Glomerular visceral epithelial cell (primary cell): ENCODE measurements at regions not wholly inside any gene's neighbourhood (a gene's known extent, or its start where the extent isn't known, plus 50 kb on each side); places are given as distances from the start of the nearest gene placed in this dataset.
"Not testable (repeated sequence)": the region's sequence is repeated elsewhere in the genome, so short reads cannot be mapped to it uniquely, and the experiment has no call there.

Source experiments
- DNase-seq: peaks from one replicate; pipeline ENCODE4 v3.0.0-alpha.2; 2016; ENCODE audit errors: extremely low spot score

GRCh38 chr4:33062155-33062806 lies 2342.1 kb downstream of the PCDH7 start:
- no peak for DNase-seq

DNA sequence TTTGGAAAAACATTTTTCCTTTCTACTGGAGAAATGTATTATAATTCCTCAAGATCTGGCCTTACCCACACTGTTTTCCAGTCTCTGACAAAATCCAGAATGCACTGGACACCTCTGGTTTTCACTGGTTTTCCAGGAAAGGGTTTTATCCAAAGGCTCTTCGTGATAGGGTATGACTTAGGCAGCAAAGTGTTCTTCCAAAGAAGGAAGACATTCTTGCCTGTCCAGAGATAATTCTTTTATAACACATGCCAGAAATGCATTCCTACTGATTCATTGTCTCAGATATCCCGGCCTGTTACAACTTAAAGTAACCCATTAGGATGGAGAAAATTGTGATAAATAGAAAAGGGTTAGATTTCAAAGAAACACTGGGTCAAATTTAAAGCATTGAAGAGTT lies 2343.1 kb downstream of the PCDH7 start:
- peak; percentile 6 for DNase-seq

DNA sequence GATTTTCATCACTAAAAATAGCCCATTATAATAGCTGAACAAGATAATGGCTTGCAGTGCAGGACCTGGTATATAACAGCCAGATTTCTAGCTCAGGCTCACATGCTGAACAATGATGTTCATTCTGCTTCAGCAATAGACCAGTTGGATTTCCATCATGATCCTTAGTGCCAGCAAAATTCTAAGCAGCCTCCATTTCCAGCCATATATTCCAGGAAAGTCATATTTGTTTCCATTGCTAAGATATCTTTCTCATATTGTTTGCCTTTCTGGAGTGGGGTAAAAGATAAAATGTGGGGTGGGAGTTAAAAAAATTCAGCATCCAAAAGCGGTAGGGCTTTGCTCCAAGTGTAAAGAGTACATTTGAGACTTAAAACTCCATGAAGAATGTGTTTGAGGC lies 2344.1 kb downstream of the PCDH7 start:
- no peak for DNase-seq

GRCh38 chr4:33065749-33066148 lies 2345.6 kb downstream of the PCDH7 start:
- no peak for DNase-seq

- no peak for DNase-seq
Observed at GRCh38 chr4:33067221-33067620, 2347.1 kb downstream of the PCDH7 start.

GRCh38 chr4:33068539-33068938 lies 2348.4 kb downstream of the PCDH7 start:
- no peak for DNase-seq

GRCh38 chr4:33071535-33071934 lies 2351.4 kb downstream of the PCDH7 start:
- no peak for DNase-seq

DNA sequence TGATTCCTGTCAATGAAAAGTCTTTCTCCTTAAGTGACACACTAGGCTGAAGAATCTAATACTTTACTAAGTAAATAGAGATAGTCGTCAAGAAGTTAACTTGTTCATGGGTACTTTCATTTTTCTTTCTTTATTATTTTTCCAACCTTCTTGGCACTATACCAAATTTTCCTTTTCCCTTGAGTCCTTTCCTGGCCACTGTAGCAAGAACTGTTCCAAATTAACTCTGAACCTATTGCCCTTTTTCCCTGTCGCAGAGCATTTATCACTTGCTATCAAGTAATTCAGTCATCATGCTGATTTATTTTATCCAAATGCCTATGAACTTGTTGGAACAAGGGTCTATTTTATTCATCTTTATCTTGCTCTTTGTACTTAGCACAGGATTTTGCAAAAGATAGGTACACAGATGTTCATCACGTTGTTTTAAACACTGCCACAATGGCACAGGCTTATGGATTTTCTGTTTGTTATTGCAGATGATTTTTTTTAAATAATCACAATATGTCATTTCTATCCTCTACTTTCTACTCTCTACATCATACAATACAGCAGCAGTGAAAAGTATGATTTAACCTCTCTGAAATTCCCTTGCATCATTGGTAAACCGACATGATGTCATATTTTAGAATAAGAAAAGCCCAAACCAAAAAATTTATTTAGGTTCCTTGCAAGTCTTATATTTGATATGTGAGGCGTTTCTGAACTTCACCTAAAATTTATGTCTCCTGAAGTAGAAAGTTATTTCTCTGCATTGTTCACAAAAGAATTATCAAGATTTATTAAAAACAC lies 2352.3 kb downstream of the PCDH7 start:
- no peak for DNase-seq

DNA sequence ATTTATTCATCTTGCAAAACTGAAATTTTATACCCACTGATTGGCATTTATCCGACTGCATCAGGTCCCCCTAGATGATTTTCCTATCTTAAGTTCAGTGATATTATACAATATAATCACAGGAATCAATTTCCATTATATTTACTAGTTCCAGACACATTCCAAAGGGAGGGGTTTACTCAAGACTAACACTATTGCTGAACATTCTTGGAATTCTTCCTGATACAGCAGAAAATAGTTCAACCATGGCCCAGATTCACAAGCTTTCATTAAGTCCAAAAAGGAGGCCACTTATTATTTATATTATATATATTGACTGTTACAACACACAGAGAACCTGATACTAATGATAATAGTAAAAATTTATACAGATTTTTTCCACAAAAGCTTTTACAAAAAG lies 2353.6 kb downstream of the PCDH7 start:
- peak; percentile 40 for DNase-seq

GRCh38 chr4:33078145-33078544 lies 2358.0 kb downstream of the PCDH7 start:
- no peak for DNase-seq

DNA sequence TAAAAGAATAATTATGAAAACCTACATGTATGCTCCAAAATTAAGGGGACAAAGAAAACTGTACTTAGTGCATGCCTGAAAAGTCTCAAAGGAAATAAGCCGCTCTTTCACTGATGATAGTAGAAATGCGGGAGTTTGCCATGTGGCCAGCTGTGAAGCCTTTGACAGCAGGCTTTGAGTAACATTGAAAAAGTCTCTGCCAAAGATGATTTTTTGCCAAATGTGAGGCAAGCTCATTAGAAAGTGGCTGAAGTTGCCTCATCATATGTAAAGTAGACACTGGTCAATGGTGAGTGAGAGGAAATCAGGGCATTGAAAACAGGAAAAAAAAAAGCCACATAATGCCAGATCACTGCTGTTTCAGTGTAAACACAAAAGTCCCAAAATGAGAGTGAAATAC lies 2360.1 kb downstream of the PCDH7 start:
- DNase-seq, result no peak

- DNase-seq, result no peak
Observed at GRCh38 chr4:33085709-33086108, 2365.5 kb downstream of the PCDH7 start.

- no peak for DNase-seq
Observed at GRCh38 chr4:33086331-33086925, 2366.3 kb downstream of the PCDH7 start.

GRCh38 chr4:33088713-33089112 lies 2368.5 kb downstream of the PCDH7 start:
- DNase-seq, result no peak

DNA sequence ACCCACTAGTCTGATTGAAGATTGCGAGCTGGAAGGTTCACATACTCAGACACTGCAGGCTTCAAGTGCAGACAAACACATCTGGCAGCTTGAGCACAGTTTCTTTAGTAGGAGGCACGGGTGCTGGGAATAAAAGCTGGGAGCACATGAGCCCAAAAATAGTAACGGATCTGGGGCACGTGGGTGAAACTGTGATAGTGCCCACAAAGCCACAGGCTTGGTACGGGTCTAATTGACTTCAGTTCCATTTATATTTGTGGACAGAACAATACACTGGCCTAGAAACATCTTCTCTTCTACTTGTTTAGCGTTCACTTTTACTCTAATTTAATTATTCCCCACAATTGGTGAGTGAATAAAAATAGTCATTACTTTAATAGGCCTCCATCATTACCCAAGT lies 2370.7 kb downstream of the PCDH7 start:
- DNase-seq, result no peak

- no peak for DNase-seq
Observed at GRCh38 chr4:33091961-33092360, 2371.8 kb downstream of the PCDH7 start.

- peak; percentile 15 for DNase-seq
Observed at GRCh38 chr4:33104273-33104672, 2384.1 kb downstream of the PCDH7 start.

DNA sequence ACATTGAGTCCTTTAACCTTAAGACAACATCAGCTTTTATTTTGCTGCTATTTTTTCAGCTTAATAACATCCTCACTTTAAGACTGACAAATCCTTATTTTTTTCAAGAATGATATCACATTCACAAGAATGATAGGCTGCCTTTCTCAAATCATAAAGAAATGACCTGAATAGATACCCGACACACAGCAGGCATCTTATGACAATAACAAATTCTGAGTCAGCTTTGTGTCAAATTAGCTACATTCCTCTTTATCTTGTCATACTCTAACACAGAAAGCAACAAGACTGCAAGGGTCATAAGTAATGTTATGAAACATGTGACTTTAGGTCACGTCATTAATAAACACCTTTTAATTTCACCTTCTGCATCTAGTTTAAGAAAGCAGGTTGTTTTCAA lies 2387.6 kb downstream of the PCDH7 start:
- no peak for DNase-seq

DNA sequence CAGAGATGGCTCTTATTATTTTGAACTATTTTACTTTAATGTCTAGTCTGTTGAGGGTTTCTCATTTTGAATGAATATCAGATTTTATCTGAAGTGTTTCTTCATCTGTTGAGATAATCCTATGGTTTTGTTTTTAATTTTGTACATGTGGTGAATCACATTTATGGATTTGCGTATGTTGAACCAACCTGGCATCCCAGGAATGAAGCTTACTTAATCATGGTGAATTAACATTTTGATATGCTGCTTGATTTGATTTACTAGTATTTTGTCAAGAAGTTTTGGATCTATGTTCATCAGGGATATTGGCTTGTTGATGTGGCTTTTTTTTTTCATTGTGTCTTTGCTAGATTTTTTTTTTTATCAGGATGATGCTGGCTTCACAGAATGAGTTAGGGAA lies 2390.9 kb downstream of the PCDH7 start:
- no peak for DNase-seq

DNA sequence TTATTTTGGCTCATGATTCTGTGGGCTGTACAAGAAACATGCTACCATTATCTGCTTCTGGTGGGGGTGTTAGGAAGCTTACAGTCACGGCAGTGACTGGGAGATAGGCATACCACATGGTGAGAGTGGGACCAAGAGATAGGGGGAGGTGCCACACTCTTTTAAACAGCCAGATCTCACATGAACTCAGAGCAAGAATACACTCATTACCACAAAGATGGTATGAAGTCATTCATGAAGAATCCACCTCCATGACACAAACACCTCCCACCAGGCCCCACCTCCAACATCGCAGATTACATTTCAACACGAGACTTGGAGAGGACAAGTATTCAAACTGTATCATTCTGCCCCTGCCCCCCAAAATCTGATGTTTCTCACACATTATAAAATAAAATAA lies 2396.7 kb downstream of the PCDH7 start:
- no peak for DNase-seq

- no peak for DNase-seq
Observed at GRCh38 chr4:33126002-33126401, 2405.8 kb downstream of the PCDH7 start.

GRCh38 chr4:33130662-33131061 lies 2410.5 kb downstream of the PCDH7 start:
- not testable (repeated sequence) for DNase-seq

GRCh38 chr4:33133723-33134122 lies 2413.6 kb downstream of the PCDH7 start:
- DNase-seq, result no peak
